ENCODE measurements at regions not wholly inside any gene's neighbourhood (a gene's known extent, or its start where the extent isn't known, plus 50 kb on each side); places are given as distances from the start of the nearest gene placed in this dataset.

DNA sequence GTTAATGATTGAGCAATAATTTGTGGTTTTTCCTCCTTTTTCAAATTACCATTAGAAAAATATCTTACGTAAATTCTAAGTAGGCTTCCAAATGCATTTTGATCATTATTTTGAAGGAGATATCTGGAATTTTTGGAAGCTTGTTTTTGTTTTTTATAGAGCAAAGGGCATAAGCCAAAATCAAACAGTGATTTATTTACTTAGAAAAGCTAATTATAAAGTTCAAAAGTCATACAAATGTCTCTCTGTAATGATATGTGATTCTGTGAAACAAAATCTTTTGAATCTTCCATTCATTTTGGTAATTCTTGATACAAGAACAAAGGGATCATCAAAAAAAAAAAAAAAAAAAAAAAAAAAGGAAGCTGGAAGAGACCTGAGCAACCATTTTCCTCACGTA, 416.8 kb downstream of the ETNK1 start:
- TF ChIP-seq POLR2A (IDR thresholded peaks at IDR 0.05), result no peak
- TF ChIP-seq, protein P1, sequence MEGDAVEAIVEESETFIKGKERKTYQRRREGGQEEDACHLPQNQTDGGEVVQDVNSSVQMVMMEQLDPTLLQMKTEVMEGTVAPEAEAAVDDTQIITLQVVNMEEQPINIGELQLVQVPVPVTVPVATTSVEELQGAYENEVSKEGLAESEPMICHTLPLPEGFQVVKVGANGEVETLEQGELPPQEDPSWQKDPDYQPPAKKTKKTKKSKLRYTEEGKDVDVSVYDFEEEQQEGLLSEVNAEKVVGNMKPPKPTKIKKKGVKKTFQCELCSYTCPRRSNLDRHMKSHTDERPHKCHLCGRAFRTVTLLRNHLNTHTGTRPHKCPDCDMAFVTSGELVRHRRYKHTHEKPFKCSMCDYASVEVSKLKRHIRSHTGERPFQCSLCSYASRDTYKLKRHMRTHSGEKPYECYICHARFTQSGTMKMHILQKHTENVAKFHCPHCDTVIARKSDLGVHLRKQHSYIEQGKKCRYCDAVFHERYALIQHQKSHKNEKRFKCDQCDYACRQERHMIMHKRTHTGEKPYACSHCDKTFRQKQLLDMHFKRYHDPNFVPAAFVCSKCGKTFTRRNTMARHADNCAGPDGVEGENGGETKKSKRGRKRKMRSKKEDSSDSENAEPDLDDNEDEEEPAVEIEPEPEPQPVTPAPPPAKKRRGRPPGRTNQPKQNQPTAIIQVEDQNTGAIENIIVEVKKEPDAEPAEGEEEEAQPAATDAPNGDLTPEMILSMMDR (IDR thresholded peaks at IDR 0.05), result no peak
